HCT116 (cell line): ENCODE measurements at regions not wholly inside any gene's neighbourhood (a gene's known extent, or its start where the extent isn't known, plus 50 kb on each side); places are given as distances from the start of the nearest gene placed in this dataset.

ENCODE experiments used
- CTCF ChIP-seq, 3 experiments: fragments of 200-600 bp in 1 of 3; sonication (generic) in 1 of 3; IDR thresholded peaks in 2 of 3; conservative IDR thresholded peaks in 1 of 3; 2 replicates each; pipeline ENCODE4 v1.5.1; 2012 to 2017; ENCODE audit warnings: low read depth in 2 of 3, low read length in 2 of 3, antibody characterized with exemption in 1 of 3, borderline replicate concordance in 1 of 3, control low read depth in 1 of 3, mild to moderate bottlenecking in 1 of 3, mixed read lengths in 1 of 3, mixed run types in 1 of 3, moderate library complexity in 1 of 3; ENCODE audit not compliant: insufficient read depth in 1 of 3
- EGR1 ChIP-seq: IDR thresholded peaks from 2 replicates; pipeline ENCODE4 v1.6.1; 2012; ENCODE audit warnings: low read depth
- EZH2 ChIP-seq: fragments of 200-600 bp; sonication (generic); IDR thresholded peaks from 2 replicates; pipeline ENCODE4 v1.6.1; 2017; ENCODE audit warnings: antibody characterized with exemption, mixed run types
- EZH2phosphoT487 ChIP-seq: fragments of 200-600 bp; IDR thresholded peaks from 2 replicates; pipeline ENCODE4 v1.6.1; 2018; ENCODE audit warnings: antibody characterized with exemption, borderline replicate concordance
- POLR2A ChIP-seq: IDR thresholded peaks from 2 replicates; pipeline ENCODE4 v1.7.0; 2011; ENCODE audit warnings: borderline replicate concordance; ENCODE audit not compliant: insufficient read depth, insufficient read length; ENCODE audit errors: extremely low read depth
- POLR2AphosphoS5 ChIP-seq: IDR thresholded peaks from 2 replicates; pipeline ENCODE4 v1.6.1; 2011; ENCODE audit warnings: mild to moderate bottlenecking, low read depth, low read length, moderate library complexity
- RAD21 ChIP-seq: IDR thresholded peaks from 2 replicates; pipeline ENCODE4 v1.6.1; 2012; ENCODE audit warnings: low read depth, mild to moderate bottlenecking
- REST ChIP-seq: IDR thresholded peaks from 2 replicates; pipeline ENCODE4 v1.6.1; 2012; ENCODE audit warnings: low read depth
- SIN3A ChIP-seq: IDR thresholded peaks from 2 replicates; pipeline ENCODE4 v1.6.1; 2012; ENCODE audit warnings: low read depth
- SP1 ChIP-seq: IDR thresholded peaks from 2 replicates; pipeline ENCODE4 v1.6.1; 2012; ENCODE audit warnings: low read depth
- TCF7L2 ChIP-seq: IDR thresholded peaks from 2 replicates; pipeline ENCODE4 v1.7.0; 2011; ENCODE audit warnings: borderline replicate concordance, inconsistent platforms; ENCODE audit not compliant: insufficient read depth, insufficient read length; ENCODE audit errors: extremely low read depth
- TF ChIP-seq, protein P1 (sequence below): IDR thresholded peaks from 2 replicates; pipeline ENCODE4 v1.6.1; 2012

GRCh38 chr2:212858496-212858895 is 292.9 kb downstream of the IKZF2 start:
- no peak for TF ChIP-seq EZH2phosphoT487
- TF ChIP-seq EZH2, result no peak
- no peak for TF ChIP-seq SIN3A
- no peak for TF ChIP-seq CTCF (IDR thresholded peaks at IDR 0.05 in 2 of 3, conservative IDR thresholded peaks at IDR 0.05 in 1 of 3; ENCODE audit: borderline replicate concordance in 1 of 3, insufficient read depth in 1 of 3, low read depth in 2 of 3, low read length in 2 of 3)
- no peak for TF ChIP-seq TCF7L2
- no peak for TF ChIP-seq POLR2AphosphoS5
- TF ChIP-seq RAD21, result no peak
- no peak for TF ChIP-seq EGR1
- TF ChIP-seq POLR2A, result no peak
- TF ChIP-seq REST, result no peak
- TF ChIP-seq SP1, result no peak
- TF ChIP-seq, protein P1, sequence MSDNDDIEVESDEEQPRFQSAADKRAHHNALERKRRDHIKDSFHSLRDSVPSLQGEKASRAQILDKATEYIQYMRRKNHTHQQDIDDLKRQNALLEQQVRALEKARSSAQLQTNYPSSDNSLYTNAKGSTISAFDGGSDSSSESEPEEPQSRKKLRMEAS, result no peak
